ENCODE measurements at regions not wholly inside any gene's neighbourhood (a gene's known extent, or its start where the extent isn't known, plus 50 kb on each side); places are given as distances from the start of the nearest gene placed in this dataset.
"Not testable (repeated sequence)": the region's sequence is repeated elsewhere in the genome, so short reads cannot be mapped to it uniquely, and the experiment has no call there.

DNA sequence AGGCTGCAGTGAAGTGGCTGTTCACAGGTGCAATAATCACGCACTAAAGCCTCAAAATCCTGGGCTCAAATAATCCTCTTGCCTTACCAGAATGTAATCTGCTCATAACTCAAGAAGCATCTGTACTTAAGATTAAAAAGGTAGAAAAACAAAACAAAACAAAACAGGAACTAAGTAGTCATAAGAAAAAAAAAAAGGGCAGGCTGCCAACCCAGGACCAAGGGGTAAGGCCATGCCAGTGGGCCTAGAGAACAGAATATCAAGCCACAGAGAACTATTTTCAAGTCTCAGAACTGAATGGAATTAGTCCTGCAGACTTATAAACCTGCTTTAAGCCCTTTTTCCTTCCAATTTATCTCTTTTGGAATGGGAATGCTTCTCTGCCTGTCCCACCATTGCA is 64.8 kb upstream of the TBC1D3K start:
- DNase-seq = no peak

DNA sequence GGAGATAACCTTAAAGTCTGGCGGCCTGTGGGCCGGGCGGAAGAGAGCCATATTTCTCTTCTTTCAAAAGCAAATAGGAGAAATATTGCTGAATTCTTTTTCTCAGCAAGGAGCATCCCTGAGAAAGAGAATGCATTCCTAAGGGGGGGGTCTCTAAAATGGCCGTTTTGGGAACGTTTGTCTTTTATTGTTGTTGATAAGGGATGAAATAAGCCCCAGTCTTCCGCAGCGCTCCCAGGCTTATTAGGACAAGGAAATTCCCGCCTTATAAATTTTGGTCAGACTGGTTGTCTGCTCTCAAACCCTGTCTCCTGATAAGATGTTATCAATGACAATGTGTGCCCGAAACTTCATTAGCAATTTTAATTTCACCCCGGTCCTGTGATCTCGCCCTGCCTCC is 65.8 kb upstream of the TBC1D3K start:
- DNase-seq = not testable (repeated sequence)

DNA sequence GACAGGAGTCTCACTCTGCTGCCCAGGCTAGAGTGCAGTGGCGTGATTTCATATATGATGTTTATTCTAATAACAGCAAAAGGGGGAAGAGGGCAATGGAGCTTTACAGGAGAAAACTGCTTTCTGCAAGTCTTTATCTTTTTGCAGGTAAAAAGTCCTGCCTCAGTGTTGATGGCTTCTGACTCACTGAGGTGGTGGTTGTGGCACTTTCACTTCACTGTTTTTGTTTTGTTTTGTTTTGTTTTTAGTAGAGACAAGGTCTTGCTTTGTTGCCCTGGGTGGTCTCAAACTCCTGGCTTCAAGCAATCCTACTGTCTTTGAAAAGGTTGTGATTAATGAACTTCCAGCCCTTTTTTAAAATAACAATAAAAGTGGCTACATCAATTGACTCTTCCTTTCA is 68.0 kb upstream of the TBC1D3K start:
- no peak for DNase-seq

DNA sequence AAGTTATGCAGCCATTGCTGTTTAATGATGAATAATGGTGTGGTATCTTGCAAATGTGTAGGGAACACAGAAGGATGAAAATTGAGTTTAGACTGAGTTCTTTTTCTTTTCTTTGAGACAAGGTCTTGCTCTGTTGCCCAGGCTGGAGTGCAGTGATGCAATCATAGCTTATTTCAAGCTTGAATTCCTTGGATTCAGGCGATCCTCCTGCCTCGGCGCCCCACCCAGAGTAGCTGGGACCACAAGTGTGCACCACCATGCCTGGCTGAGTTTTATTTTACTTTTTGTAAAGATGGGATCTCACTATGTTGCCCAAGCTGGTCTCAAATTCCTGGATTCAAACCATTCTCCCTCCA is 74.6 kb upstream of the TBC1D3K start:
- DNase-seq = no peak

DNA sequence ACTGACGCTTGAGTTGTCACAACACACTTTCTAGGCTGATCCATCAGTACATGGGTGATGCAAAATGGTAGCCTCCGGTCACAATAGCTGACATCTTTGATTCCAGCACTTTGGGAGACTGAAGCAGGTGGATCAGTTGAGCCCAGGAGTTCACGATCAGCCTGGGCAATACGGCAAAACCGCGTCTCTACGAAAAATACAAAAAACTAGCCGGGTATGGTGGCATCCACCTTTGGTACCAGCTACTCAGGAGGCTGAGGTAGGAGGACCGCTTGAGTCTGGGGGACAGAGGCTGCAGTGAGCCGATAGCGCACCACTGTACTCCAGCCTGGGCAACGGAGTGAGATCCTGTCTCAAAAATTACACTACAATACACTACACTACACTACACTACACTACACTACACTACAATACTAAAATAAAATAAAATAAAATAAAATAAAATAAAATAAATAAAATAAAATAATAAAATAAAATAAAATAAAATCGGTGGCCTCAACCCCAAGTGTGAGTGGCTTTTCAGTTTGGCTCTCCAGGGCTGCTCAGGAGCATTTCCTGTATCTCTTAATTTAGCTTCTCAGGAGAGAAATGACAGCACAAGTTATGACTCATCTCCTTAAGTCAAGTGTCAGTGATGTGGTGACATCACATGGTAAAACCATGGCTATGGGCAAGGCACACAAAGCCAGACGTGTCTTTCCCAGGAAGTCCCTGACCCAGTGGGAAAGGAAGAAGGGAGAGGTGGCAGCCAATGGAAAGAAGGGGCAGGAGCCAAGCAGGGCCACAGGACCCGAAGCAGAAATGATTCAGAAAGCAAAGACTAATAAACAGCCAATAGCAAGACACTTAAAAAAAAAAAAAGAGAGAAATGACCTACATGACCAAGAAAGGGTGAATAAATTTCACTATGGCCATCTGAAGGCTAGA is 75.3 kb upstream of the TBC1D3K start:
- DNase-seq = peak; percentile 36

DNA sequence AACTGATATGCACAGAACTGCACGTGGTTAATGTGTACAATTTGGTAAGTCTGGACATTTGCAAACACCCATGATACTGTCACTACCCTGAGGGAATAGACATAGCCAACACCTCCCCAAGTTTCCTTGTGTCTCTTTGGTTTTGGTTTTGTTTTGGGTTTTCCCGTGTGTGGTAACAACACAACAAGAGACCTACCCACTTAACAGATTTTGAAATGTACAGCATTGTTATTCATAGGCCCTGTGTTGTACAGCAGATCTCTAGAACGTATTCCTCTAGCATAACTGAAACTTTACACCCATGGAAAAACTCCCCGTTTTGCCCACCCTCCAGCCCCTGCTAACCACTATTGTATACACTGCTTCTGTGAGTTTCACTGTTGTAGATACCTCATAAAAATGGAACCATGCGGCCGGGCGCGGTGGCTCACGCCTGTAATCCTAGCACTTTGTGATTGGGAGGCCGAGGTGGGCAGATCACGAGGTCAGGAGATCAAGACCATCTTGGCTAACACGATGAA is 76.3 kb upstream of the TBC1D3K start:
- no peak for DNase-seq

DNA sequence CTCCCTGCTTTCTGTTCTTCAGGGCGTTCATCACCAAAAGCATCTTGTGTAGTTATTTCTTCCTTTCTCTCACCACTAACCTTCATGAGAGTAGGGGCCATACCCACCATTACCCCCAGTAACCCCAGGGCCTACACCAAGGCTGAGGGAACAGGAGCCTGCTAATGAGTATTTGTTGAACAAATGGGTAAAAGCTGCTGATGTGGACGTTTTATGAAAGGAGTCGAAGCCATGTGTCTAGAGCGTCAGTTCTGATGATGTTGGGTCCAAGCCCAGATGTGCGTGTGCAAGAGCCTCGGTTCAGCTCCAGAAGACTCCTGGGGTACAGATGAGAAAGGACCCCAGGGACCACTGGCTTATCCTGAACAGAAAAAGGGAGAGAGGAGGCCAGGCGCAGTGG is 77.1 kb upstream of the TBC1D3K start:
- no peak for DNase-seq

DNA sequence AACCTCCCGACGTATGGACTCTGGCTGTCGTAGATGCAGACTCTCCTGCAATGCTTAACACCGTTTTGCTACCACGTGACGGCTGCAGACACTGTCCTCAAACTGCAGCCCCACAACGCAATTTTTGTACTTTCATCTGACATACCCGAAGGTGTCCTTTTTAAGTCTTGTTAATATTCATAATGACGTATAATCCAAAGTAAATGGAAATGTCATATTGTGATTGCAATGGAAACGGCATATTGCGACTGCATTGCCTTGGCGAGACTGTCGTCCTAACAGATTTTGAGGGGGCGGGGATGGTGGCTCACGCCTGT is 79.3 kb upstream of the TBC1D3K start:
- no peak for DNase-seq

DNA sequence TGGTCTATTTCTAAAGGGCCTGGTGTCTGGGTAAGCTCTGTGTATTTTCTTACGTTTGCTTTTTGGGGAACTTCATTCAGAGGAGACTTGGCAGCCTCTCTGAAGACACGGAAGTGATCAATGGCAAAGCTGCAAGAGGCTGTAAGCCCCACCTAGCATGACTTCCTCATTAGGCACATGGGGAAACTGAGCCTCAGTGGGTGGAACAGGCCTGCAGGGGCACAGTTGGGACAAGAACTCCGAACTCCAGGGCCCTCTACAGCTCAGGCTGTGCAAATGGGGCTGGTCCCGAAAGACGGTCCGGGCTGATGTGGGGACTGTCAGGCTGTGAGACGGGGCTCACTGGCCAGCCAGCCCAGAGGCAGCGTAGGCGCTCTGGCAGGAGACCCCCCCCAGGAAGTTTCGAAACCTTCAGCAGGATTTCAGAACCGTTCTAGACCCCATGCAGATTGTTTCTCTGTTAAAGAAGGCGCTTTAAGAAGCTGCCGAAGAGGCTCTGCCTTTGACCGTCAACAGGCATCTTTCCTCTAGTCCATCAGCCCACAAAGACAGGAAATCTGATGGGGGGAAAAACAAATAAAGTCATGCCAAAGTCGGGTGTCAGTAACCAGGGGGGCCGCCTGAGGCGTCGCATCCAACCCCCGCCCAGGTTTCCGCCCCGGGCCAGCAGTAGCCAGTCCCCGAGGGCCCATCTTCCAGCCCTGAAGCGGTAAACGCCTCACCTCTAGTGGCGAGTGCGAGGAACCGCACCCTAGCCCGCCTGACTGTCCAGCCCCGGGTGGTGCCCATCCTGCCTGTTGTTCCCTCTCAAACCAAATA is 79.8 kb upstream of the TBC1D3K start:
- DNase-seq = peak; percentile 77

DNA sequence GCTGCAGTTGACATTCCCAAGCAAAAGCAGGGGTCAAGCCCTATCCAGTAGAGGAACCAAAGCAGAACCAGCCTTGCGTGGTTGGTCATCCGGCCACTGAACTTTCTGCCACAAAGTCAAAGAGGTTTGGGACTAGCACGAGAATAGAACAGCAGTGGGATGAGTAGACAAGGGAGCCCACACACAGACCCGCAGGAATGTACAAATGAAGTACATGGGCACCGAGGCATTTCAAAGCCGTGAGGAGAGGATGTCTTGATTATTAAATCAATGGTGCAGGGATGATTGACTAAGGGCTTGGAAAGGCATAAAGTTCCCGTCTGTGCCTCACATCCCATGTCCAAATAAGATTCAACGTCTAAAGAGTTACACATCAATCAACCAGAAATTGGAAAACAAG is 81.8 kb upstream of the TBC1D3K start:
- DNase-seq = no peak

DNA sequence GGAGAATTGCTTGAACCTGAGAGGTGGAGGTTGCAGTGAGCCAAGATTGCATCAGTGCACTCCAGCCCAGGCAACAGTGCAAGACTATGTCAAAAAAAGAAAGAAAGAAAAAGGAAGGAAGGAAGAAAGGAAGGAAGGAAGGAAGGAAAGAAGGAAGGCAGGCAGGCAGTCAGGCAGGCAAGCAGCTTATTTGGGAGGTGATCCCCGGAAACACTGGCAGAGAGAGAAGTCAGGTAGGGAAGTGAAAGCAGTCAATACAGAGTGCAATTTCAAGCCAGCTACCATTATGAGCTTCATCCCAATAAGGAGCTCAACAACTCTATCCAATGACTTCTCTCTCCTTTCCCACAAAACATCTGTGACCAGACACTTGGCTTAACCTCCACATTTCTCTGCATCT is 83.0 kb upstream of the TBC1D3K start:
- DNase-seq = no peak

DNA sequence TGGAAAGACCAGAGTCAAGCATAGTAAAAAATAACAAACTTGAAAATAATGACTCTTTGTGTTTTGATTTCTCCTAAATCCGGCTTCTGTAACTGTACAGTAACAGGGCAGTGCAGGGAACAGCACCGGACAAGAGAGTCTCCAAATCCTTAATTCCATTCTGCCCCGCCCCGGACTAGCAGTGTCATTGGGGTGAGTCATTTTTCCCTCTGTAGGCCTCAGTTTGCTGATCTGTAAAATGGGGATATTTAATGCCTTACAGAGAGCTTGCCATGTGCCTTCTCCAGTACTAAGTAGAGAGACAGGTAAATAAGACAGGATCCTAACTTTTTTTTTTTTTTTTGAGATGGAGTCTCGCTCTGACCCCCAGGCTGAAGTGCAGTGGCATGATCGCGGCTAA is 83.6 kb upstream of the TBC1D3K start:
- no peak for DNase-seq

DNA sequence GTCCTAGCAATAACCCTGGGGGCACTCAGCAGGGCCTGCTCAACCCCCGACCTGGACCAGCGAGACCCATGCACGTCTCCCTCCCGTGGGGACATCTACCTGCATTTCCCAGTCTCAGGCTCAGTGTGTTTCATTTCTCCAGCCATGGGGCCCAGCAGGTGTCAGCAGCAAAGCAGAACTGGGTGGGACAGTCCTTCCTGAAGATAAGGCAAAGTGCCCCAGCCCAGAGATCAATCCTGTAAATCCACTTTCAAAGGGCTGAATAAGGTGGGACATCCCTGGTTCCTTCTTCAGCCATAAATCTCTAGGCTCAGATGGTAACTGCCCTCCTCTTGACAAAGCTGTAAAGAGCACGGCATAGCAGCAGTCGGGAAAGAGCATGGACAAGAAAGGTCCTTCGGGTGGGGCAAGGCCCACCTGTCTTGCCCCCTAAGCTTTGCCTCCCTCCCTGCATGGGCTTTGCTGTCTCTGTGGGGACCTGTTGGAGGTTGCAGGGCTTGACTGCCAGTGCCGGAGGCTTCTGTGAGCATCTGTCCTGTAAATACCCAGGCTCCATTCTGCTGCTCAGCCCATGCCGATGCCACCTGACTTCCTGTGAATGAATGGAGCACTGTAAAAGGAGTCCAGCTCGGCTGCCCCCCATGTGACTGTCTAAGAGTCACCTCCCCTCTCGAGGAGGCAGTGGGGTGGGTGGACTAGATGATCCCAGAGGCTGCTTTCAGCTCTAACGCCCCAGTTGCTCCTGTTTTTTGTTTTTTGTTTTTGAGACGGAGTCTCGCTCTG is 84.8 kb upstream of the TBC1D3K start:
- DNase-seq = no peak

DNA sequence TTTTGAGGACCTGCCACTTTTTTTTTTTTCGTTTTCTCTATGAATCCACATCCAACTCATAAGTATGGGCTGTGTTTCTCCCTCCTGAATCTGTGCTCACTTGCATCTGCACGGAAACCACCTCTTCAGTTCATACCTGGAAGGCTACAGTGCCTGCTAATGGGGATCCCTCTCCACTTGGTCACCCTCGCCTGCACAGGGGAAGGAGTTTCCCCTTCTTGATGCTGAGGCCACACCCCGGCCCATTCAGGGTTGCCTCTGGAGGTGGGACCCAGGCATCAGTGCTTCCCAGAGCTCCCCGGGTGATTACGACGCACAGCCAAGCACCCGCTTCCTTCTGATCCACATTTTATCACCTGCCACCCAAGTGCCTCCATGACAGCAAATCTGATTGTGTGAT is 85.9 kb upstream of the TBC1D3K start:
- DNase-seq = no peak

DNA sequence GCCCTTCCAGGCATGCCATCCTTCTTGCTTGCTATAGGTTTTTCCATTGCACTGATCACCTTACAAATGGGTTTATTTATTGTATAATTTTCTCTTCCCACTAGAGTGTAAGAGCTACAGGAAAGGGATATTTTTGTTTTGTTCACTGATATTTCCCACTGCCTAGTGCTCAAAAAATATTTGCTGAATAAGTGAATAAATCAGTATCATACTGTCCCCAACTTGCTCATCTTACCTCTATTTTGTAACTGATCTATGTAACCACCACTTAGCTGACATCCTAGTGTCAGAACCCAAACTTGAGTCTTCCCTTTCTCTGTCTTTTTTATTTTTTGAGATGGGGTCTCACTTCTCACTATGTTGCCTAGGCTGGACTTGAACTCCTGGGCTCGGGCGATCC is 87.6 kb upstream of the TBC1D3K start:
- DNase-seq = no peak

DNA sequence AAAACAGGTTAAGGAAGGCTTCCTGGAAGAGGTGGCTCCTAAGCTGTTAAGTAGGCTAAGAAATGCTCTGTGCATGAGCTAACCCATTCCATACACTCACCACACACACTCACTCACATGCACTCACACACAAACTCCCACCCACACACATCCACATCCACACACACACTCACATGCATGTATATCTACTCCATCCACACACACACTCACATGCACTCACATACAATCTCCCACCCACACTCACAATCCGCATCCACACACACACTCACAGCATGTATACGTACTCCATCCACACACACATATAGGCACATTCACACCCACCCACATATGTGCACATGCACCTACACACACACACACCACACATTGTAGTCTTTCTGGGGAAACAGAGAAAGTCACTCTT is 89.3 kb upstream of the HNF1B start:
- no peak for DNase-seq

DNA sequence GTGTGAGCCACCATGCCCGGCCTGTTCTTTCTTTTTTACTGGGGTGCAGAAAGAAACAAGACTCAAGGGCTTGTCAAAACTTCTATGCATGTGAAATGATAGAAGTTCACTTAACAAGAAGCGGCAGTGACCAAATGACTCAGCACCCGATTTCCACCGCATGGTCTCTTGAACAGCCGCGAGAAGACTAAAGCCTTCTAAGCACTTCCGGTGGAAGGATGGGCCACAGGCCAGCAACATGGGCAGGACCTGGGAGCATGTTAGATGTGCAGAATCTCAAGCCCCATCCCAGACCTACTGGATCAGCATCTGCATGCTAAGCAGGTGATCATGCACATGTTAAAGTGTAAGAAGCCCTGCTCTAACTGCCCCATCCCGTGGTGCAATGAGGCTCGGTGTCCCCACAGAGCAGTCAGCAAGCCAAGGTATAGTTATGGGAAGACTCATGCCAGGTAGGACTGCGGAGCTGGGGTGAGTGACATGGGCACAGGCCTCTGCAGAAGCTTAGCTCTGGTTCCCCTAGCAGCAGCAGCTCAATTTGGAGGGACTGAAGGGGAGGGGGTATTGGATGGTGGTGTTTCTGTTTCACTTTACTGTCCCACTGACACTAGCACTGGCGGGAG is 88.5 kb upstream of the HNF1B start:
- DNase-seq = peak; percentile 58

DNA sequence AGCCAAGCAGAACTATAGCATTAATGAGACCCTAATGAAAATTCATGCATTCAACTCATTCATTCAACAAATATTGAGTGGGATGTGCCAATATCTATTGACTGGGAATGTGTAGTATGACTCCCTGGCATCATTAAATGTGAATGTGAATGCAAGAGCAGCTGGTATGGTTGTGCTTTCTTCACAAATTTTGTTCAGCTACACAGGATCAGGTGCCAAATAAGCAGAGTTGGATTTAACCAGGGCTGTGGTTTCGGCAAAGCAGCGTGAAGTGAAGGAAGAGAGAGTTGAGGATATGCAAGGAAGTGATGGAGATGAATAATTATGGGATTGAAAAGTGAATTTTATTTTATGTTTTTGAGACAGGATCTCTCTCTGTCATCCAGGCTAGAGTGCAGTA is 87.1 kb upstream of the HNF1B start:
- DNase-seq = no peak

DNA sequence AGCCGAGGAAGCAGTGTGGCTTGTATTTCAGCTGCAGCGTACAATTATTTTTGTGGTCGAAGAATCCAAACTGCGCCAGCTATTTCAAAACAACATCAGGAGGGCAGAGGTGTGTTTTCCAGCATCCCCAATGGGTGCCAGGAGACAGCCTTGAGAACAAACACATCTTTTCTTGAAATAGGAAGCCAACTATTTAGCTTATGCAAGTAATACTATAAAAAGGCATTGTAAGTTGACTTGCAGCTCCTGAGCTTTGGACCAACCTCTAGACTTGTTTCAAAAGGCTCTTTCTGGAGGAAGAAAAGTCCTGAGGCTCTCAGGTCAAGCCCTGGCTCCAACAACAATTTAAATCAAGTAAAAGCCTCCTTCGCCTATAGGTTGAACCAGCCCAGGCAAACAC is 86.6 kb upstream of the HNF1B start:
- no peak for DNase-seq

DNA sequence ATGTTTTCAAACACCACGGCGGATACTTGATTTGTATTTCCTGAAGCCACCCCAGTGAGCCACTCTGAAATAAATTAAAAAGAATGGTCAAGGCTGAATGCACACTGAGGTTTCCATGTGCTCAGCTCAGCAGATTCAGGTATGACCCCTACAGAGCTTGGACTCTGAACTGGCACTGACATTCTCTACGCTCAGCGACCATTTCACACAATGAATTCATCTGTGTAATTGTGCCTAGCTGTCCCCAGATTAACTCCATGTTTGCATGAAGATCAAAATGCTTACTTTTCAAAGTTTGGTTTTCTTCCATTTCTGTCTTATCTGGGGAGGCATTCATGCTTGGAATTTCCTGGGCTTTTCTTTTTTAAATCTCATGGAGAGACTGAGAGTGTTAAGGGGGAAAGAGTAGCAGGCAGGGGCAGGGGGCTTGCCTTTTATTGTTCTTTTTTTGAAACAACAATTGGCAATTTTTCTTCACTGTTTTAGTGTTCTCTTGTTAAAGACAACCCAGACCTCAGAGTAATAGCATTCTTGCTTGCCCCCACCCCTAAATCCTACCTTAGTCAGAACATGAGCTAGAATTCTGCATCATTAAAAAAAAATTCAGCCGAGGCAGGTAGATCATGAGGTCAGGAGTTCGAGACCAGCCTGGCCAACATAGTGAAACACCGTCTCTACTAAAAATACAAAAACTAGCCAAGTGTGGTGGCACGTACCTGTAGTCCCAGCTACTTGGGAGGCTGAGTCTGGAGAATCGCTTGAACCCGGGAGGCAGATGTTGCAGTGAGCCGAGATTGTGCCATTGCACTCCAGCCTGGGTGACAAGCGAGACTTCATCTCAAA is 85.5 kb upstream of the HNF1B start:
- DNase-seq = no peak

DNA sequence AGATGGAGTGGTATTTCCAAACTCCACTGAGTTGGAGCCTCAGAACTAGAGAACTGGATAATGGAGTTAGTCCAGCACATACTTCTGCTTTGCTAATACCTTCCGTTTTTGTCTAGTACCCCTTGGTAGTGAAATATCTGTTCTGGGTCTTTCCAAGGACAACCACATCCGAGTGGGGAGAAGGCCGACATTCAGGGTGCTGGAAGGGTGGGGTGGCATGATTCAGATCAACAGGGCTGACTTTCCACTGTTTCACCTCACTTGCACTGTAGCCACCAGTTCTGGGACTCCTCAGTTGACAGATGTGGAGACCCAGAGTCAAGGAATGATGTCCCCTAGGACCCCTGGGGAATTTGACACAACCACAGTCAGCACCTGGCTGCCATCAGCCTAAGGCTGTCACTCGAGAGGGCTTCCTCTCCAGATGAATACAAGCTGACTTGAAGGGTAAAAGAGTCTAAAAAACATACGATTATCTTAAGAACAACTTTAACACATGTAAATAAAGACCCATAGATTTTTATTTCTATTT is 84.8 kb upstream of the HNF1B start:
- no peak for DNase-seq

DNA sequence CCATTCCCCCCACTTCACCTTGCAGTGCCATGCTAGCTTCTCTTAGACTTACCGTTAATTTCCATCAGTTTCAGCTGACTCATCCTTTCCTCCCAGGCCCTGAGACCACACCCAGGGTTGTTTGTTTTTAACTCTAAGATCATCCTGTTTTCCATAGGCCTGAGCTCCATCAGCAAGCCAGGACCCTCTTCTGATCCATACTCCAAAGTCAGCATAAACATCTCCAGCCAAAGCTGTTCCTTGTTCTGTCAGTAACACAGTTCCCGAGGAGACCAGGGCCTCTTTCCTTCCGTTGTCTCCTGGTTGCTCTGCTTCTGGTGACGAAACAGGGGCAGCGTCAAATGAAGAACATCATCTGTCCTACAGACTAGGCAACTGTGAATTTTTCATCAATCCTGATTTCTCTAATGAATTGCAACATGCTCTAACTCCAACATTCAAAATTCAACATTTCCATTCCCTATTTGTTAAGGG is 83.8 kb upstream of the HNF1B start:
- no peak for DNase-seq

Measured in activated CD4-positive, alpha-beta T cell treated with anti-CD3 and anti-CD28 coated beads for 48 hours (primary cell).